ENCODE measurements at regions not wholly inside any gene's neighbourhood (a gene's known extent, or its start where the extent isn't known, plus 50 kb on each side); places are given as distances from the start of the nearest gene placed in this dataset.

DNA sequence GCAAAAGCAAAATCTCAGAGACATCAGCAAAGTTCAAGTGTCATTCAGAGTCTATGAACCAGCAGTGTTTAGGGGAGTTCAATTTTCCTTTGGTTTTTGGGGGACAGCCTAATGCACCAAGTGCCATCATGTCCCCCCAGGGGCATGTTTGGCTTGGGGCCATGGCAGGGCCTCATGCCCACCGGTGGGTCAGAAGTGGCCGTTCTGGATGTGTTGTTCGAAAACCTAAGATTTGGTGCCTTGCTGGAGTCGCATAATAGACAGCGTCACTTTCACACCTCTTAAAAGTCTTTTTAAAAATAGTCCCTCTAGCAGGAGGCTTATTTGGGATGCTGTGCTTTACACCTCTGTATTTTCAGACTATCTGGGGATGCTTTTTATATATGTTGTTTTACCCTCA lies 250.1 kb downstream of the ZNF536 start:
- no peak overlapping the region for H4K91ac ChIP-seq (replicated peaks; ENCODE audit: insufficient read length, low read length)
- H3K4me3 ChIP-seq (ENCODE audit: extremely low read depth in 1 of 4, insufficient read depth in 2 of 4, low read depth in 3 of 4, low read length in 4 of 4): no peak overlapping the region
- no peak overlapping the region for H3K56ac ChIP-seq (replicated peaks; ENCODE audit: insufficient read length, low read depth, low read length)
- CTCF ChIA-PET (ENCODE audit: partially characterized antibody): interaction anchor here (1.1 kb wide), 1 partner anchor 124 kb away, joined by 3 read pairs; no protein-coding TSS in a partner anchor
- H3K9me3 ChIP-seq (ENCODE audit: insufficient read depth in 2 of 2, low read depth in 1 of 2, low read length in 1 of 2): peaks cover 0 to 5% of the 10 kb centered on the region in 2 experiments; a peak in 3 of 4 replicates
- H2AFZ ChIP-seq (ENCODE audit: low read length): no peak overlapping the region
- no peak overlapping the region for H2BK120ac ChIP-seq (replicated peaks; ENCODE audit: low read depth, low read length)
- H2BK20ac ChIP-seq (ENCODE audit: low read length): no peak overlapping the region
- H3K36me3 ChIP-seq (ENCODE audit: control insufficient read depth in 2 of 4, insufficient read depth in 4 of 4, low read length in 3 of 4): no peaks in the 10 kb centered on the region
- H3K18ac ChIP-seq (ENCODE audit: extremely low read depth, low read length): no peak overlapping the region
- no peaks in the 10 kb centered on the region for H3K79me1 ChIP-seq (ENCODE audit: low read depth, low read length)
- no peak overlapping the region for H3K27ac ChIP-seq (ENCODE audit: low read depth, low read length)
- H4K20me1 ChIP-seq (replicated peaks in 1 of 2; ENCODE audit: control insufficient read depth in 1 of 2, insufficient read depth in 2 of 2, low read length in 2 of 2): no peaks in the 10 kb centered on the region
- no peak overlapping the region for H4K5ac ChIP-seq (ENCODE audit: insufficient read length, low read depth, low read length)
- no peak overlapping the region for H3K4me2 ChIP-seq (ENCODE audit: insufficient read depth in 1 of 2, low read depth in 2 of 2, low read length in 2 of 2)
- H2AK5ac ChIP-seq (ENCODE audit: low read depth, low read length): no peak overlapping the region
- no peak overlapping the region for H2BK12ac ChIP-seq (ENCODE audit: low read depth, low read length)
- no peak overlapping the region for H4K8ac ChIP-seq (ENCODE audit: extremely low read depth, insufficient read depth, low read length)
- FAIRE-seq (no peak), DNase-seq (ENCODE audit: low read depth in 1 of 2, low spot score in 2 of 2) (no peak)
- H3K4ac ChIP-seq (replicated peaks; ENCODE audit: insufficient read length, low read depth, low read length): no peak overlapping the region
- no peak overlapping the region for H3K9ac ChIP-seq (replicated peaks in 1 of 4; ENCODE audit: extremely low read depth in 1 of 4, low read depth in 3 of 4, low read length in 3 of 4)
- H3K4me1 ChIP-seq (replicated peaks in 1 of 4; ENCODE audit: control insufficient read depth in 3 of 4, insufficient read depth in 4 of 4, low read length in 3 of 4): no peaks in the 10 kb centered on the region
- no peak overlapping the region for H3K14ac ChIP-seq (ENCODE audit: insufficient read length)
- POLR2A ChIA-PET (ENCODE audit: partially characterized antibody): interaction anchor here (1.1 kb wide), 1 partner anchor 11 kb away, joined by 3 read pairs; no protein-coding TSS in a partner anchor
- H3K23me2 ChIP-seq (ENCODE audit: low read depth, low read length): no peaks in the 10 kb centered on the region
- no peak overlapping the region for H2BK15ac ChIP-seq (ENCODE audit: low read length)
- 93% methylated on average over 5 of the region's 5 CpGs; no CpG with 5 or more reads in 1 of the 2 experiments for WGBS, 2 experiments (ENCODE audit: extremely low coverage in 1 of 2, insufficient coverage in 1 of 2, insufficient read length in 1 of 2, insufficient replicate concordance in 2 of 2, low coverage in 1 of 2, low lambda C conversion rate in 2 of 2, missing lambda C conversion rate in 1 of 2)
- H3K79me2 ChIP-seq (ENCODE audit: control insufficient read depth in 1 of 2, insufficient read depth in 2 of 2, low read length in 2 of 2): no peaks in the 10 kb centered on the region
- H3K27me3 ChIP-seq (replicated peaks in 1 of 4; ENCODE audit: control insufficient read depth in 3 of 4, extremely low read depth in 1 of 4, insufficient read depth in 3 of 4, low read length in 3 of 4): no peaks in the 10 kb centered on the region
- H3K23ac ChIP-seq (ENCODE audit: insufficient read length): no peak overlapping the region
- no peak overlapping the region for H2BK5ac ChIP-seq (ENCODE audit: low read depth, low read length)
- TF ChIP-seq CTBP2 (IDR thresholded peaks at IDR 0.05; ENCODE audit: borderline replicate concordance, insufficient read depth, insufficient read length, low read length) (no peak), JUN (IDR thresholded peaks at IDR 0.05; ENCODE audit: low read depth, low read length) (no peak), TBP (IDR thresholded peaks at IDR 0.05; ENCODE audit: low read depth, low read length) (no peak), SAP30 (IDR thresholded peaks at IDR 0.05; ENCODE audit: insufficient read depth, insufficient replicate concordance, low read length) (no peak), NANOG (IDR thresholded peaks at IDR 0.05; ENCODE audit: insufficient read depth, low read depth, low read length, poor library complexity, severe bottlenecking) (no peak), JUND (IDR thresholded peaks at IDR 0.05; ENCODE audit: low read length) (no peak), SIN3A (conservative IDR thresholded peaks at IDR 0.05 in 1 of 2, IDR thresholded peaks at IDR 0.05 in 1 of 2; ENCODE audit: low read depth in 1 of 2, low read length in 2 of 2) (no peak), CBX8 (IDR thresholded peaks at IDR 0.05; ENCODE audit: borderline replicate concordance, low read depth, low read length) (no peak), GABPA (IDR thresholded peaks at IDR 0.05; ENCODE audit: borderline replicate concordance, insufficient read depth, low read length) (no peak), CHD1 (IDR thresholded peaks at IDR 0.05; ENCODE audit: low read depth, low read length) (no peak)
- TF ChIP-seq, protein P1, sequence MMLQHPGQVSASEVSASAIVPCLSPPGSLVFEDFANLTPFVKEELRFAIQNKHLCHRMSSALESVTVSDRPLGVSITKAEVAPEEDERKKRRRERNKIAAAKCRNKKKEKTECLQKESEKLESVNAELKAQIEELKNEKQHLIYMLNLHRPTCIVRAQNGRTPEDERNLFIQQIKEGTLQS (IDR thresholded peaks at IDR 0.05; ENCODE audit: insufficient read depth, low read depth, low read length): no peak
